DOHH2 (cell line): ENCODE measurements at regions not wholly inside any gene's neighbourhood (a gene's known extent, or its start where the extent isn't known, plus 50 kb on each side); places are given as distances from the start of the nearest gene placed in this dataset.

Experiments used
- CTCF ChIP-seq: fragments of 200-600 bp; sonication (generic); IDR thresholded peaks from one replicate; pipeline ENCODE4 v1.5.1; 2014; ENCODE audit warnings: antibody characterized with exemption, mild to moderate bottlenecking, low read depth, low read length; ENCODE audit not compliant: poor library complexity, severe bottlenecking
- EZH2phosphoT487 ChIP-seq: fragments of 200-600 bp; sonication (generic); IDR thresholded peaks from 2 replicates; pipeline ENCODE4 v1.6.1; 2017; ENCODE audit warnings: borderline replicate concordance, mild to moderate bottlenecking, antibody characterized with exemption, low read length, moderate library complexity, mixed read lengths

GRCh38 chr1:116314305-116314919 is 58.6 kb upstream of the ATP1A1 start:
- no peak for TF ChIP-seq CTCF
- TF ChIP-seq EZH2phosphoT487, result no peak
